Nephron (organoid): ENCODE measurements at regions not wholly inside any gene's neighbourhood (a gene's known extent, or its start where the extent isn't known, plus 50 kb on each side); places are given as distances from the start of the nearest gene placed in this dataset.

Source experiments
- H3K27ac Mint-ChIP-seq, 3 experiments: 2 replicates each; pipeline ENCODE4 v1.8.0; 2020; ENCODE audit warnings: mixed read lengths in 3 of 3, mild to moderate bottlenecking in 2 of 3, moderate library complexity in 1 of 3
- H3K27me3 Mint-ChIP-seq: 2 replicates; pipeline ENCODE4 v1.8.0; 2021; ENCODE audit warnings: low read depth, mild to moderate bottlenecking, moderate library complexity, mixed read lengths
- H3K36me3 Mint-ChIP-seq: 2 replicates; pipeline ENCODE4 v1.8.0; 2020; ENCODE audit warnings: low read depth, mixed read lengths
- H3K4me1 Mint-ChIP-seq: 2 replicates; pipeline ENCODE4 v1.8.0; 2020; ENCODE audit warnings: mixed read lengths
- H3K4me3 Mint-ChIP-seq, 3 experiments: 2 replicates each; pipeline ENCODE4 v1.8.0; 2020; ENCODE audit warnings: mild to moderate bottlenecking in 3 of 3, mixed read lengths in 3 of 3, moderate library complexity in 2 of 3
- H3K9me3 Mint-ChIP-seq: 2 replicates; pipeline ENCODE4 v1.8.0; 2020; ENCODE audit warnings: mixed read lengths
- TF ChIP-seq, protein P1 (sequence below), 3 experiments: fragments of 200-600 bp; sonication (generic); IDR thresholded peaks; one replicate each; pipeline ENCODE4 v1.5.0; 2021; ENCODE audit warnings: antibody characterized with exemption in 3 of 3; ENCODE audit not compliant: unreplicated experiment in 3 of 3

DNA sequence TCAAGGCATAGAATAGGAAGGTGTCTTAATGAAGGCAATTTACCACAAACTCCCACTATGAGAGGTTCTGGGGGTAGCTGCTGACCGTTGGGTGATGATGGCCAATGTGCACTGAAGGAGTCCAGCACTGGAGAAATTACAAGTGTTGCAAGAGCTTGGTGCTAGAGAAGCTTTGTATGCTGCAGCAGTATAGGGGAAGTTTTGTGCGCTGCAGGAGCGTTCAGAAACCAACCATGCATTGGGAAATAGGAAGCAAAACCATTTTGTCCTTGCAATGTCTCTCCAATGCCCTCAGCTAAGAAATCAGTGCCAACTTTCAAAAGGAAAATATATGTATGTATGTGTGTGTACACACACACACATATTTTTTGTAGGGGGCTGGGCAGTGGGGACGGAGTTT lies 441.6 kb upstream of the NAALADL2 start:
- TF ChIP-seq, protein P1, sequence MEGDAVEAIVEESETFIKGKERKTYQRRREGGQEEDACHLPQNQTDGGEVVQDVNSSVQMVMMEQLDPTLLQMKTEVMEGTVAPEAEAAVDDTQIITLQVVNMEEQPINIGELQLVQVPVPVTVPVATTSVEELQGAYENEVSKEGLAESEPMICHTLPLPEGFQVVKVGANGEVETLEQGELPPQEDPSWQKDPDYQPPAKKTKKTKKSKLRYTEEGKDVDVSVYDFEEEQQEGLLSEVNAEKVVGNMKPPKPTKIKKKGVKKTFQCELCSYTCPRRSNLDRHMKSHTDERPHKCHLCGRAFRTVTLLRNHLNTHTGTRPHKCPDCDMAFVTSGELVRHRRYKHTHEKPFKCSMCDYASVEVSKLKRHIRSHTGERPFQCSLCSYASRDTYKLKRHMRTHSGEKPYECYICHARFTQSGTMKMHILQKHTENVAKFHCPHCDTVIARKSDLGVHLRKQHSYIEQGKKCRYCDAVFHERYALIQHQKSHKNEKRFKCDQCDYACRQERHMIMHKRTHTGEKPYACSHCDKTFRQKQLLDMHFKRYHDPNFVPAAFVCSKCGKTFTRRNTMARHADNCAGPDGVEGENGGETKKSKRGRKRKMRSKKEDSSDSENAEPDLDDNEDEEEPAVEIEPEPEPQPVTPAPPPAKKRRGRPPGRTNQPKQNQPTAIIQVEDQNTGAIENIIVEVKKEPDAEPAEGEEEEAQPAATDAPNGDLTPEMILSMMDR (IDR thresholded peaks at IDR 0.05; ENCODE audit: unreplicated experiment in 3 of 3) = no peak
- Mint-ChIP-seq H3K4me1 (no peaks in the 10 kb centered on the region), H3K9me3 (no peaks in the 10 kb centered on the region), H3K27me3 (no peaks in the 10 kb centered on the region), H3K27ac (no peak overlapping the region), H3K36me3 (no peaks in the 10 kb centered on the region), H3K4me3 (no peak overlapping the region)

DNA sequence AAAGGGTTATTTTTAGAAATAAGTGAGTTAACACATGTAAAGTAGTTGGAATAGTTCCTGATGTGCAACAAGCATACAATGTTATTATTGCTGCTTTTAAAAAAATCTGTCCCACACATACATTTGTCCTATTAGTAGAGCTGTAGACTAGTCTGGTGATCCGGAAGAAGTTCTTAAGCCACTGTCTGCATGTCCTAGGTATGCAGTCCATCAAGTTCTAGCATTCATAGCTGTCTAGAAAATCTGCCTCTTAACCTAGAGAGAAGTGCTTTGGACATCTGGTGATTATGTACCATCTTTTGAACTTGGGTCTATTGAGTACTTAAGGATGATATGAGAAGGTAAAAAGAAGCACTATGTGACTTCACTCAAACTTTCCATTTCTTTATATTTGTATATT lies 439.9 kb upstream of the NAALADL2 start:
- no peaks in the 10 kb centered on the region for H3K9me3 Mint-ChIP-seq
- TF ChIP-seq, protein P1 (IDR thresholded peaks at IDR 0.05; ENCODE audit: unreplicated experiment in 3 of 3) = no peak
- H3K27me3 Mint-ChIP-seq = peaks cover 3% of the 10 kb centered on the region
- H3K27ac Mint-ChIP-seq = no peak overlapping the region
- H3K4me3 Mint-ChIP-seq = no peak overlapping the region
- H3K4me1 Mint-ChIP-seq = no peaks in the 10 kb centered on the region
- H3K36me3 Mint-ChIP-seq = no peaks in the 10 kb centered on the region

DNA sequence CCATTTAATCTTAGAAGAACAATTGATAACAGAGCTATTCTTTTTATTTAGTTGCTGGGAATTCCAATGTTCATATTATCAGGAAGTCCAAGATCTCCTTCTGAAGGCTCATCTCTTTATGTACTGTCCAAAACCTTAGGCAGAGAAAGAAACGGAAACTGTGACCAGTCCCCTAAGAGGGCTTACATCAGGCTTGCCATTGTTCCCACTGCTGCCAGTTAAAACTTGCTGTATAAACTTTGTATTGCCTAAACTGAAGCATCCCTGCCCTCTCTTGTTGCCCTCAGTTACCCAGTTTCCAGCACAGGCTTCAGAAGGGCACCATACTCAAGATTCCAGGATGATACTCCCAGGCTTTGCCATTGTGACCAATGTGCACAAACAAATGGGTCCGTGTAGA lies 435.2 kb upstream of the NAALADL2 start:
- Mint-ChIP-seq H3K4me1 (no peaks in the 10 kb centered on the region), H3K4me3 (no peak overlapping the region), H3K27me3 (peaks cover 3% of the 10 kb centered on the region), H3K36me3 (no peaks in the 10 kb centered on the region), H3K27ac (no peak overlapping the region), H3K9me3 (no peaks in the 10 kb centered on the region)
- TF ChIP-seq, protein P1 (IDR thresholded peaks at IDR 0.05; ENCODE audit: unreplicated experiment in 3 of 3) = no peak

DNA sequence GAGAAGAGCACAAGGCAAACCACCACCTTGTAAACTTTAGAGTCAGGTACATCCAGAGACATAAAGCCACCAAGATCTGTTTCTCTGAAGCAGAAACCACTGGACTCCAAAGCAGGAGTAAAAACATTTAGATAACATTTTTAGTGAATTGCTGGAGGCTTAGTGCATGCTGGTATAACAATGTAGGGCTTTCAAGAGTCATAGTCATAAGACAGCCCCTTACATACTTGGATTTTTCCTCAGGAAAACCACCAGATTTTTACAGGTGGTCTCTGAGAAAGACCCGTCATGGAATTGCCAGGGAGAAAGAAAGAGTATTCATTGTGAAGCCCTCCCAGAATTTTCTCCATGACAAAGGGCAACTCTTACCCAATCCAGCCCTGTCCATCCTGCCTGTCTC lies 434.5 kb upstream of the NAALADL2 start:
- Mint-ChIP-seq H3K27ac (no peak overlapping the region), H3K4me1 (no peaks in the 10 kb centered on the region), H3K9me3 (no peaks in the 10 kb centered on the region), H3K4me3 (no peak overlapping the region), H3K27me3 (peaks cover 3% of the 10 kb centered on the region), H3K36me3 (no peaks in the 10 kb centered on the region)
- TF ChIP-seq, protein P1 (IDR thresholded peaks at IDR 0.05; ENCODE audit: unreplicated experiment in 3 of 3) = no peak

DNA sequence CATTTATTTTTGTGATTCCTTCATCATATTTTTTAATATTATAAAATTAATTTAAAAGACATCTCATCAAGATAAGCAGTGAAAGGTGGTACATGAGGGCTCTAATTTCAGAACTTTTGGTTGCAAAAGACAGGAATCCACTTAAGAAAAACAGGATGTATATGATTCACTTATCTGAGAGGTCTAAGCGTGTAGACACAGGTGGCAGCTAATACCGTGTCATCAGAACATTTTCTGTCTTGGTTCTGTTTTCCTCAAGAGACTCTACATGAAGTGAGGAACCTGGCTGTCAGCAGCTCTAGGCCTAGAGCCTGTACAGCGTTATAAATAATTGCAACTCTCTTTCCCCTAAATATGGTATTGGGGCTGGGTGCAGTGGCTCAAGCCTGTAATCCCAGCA lies 433.7 kb upstream of the NAALADL2 start:
- Mint-ChIP-seq H3K27ac (no peak overlapping the region), H3K9me3 (no peaks in the 10 kb centered on the region), H3K4me1 (no peaks in the 10 kb centered on the region), H3K4me3 (no peak overlapping the region), H3K36me3 (no peaks in the 10 kb centered on the region), H3K27me3 (peaks cover 3% of the 10 kb centered on the region)
- TF ChIP-seq, protein P1 (IDR thresholded peaks at IDR 0.05; ENCODE audit: unreplicated experiment in 3 of 3) = no peak

DNA sequence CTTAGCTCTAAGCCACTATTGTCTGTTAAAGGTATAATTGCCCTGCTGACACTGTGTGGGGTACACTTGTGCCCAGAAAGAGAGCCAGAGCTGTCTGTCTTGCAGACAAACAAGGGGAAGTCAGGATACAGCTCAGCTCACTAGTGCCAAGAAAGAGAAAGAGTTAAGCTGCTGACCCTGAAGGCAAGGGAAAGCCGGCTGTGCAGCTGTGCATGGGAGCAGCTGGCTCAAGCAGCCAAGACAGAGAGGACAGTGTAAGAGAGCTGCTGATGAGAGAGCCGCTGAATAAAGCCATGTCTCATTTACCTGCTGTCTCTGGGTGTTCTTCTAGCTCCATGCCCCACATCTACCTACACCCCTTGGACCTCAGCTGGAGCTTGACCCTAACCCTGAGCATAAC lies 428.1 kb upstream of the NAALADL2 start:
- no peaks in the 10 kb centered on the region for H3K27me3 Mint-ChIP-seq
- H3K4me1 Mint-ChIP-seq = no peaks in the 10 kb centered on the region
- no peaks in the 10 kb centered on the region for H3K9me3 Mint-ChIP-seq
- no peak overlapping the region for H3K27ac Mint-ChIP-seq
- TF ChIP-seq, protein P1 (IDR thresholded peaks at IDR 0.05; ENCODE audit: unreplicated experiment in 3 of 3) = no peak
- H3K36me3 Mint-ChIP-seq = no peaks in the 10 kb centered on the region
- H3K4me3 Mint-ChIP-seq = no peak overlapping the region
